HepG2 (cell line): ENCODE measurements at regions not wholly inside any gene's neighbourhood (a gene's known extent, or its start where the extent isn't known, plus 50 kb on each side); places are given as distances from the start of the nearest gene placed in this dataset.

ENCODE experiments used
- ATAC-seq: fragments of 200-7000 bp; cut with Tn5 transposase; 3 replicates; pipeline ENCODE4 v1.9.1; 2020; ENCODE audit warnings: mild to moderate bottlenecking, moderate library complexity
- BruUV-seq: library from RNA; stranded (reverse); fragments of 400-500 nt; replicated peaks from 2 replicates; lab custom pipeline; 2021; lab: Mats Ljungman, UMichigan
- CTCF ChIA-PET: fragments of 300-600 bp; formaldehyde crosslinking; extraction: SDS; loops from one replicate; lab custom pipeline; 2021; ENCODE audit warnings: low total read pairs, inconsistent platforms, low intra/inter-chr PET ratio; lab: Yijun Ruan, JAX
- POLR2A ChIA-PET: fragments of 350-600 bp; sonication (Branson Sonifier 250); formaldehyde crosslinking; loops from one replicate; lab custom pipeline; 2020; ENCODE audit warnings: antibody characterized with exemption, inconsistent platforms; lab: Yijun Ruan, JAX
- DNase-seq: peaks from one replicate; pipeline ENCODE4 v3.0.0-alpha.2; 2015; ENCODE audit warnings: low spot score
- FAIRE-seq: peaks from 3 replicates; lab custom pipeline; 2011; peaks lifted over from hg19 to GRCh38; lab: Jason Lieb, UNC
- H2AFZ ChIP-seq: one replicate; pipeline ENCODE4 v1.6.1; 2011; ENCODE audit warnings: low read length, inconsistent platforms
- H3K27ac ChIP-seq: fragments of 300-600 bp; 3 replicates; pipeline ENCODE4 v1.8.0; 2011; ENCODE audit warnings: mixed run types, mild to moderate bottlenecking, mixed read lengths, low read length, inconsistent platforms; ENCODE audit not compliant: insufficient read depth; ENCODE audit errors: extremely low read length
- H3K27me3 ChIP-seq, 2 experiments: fragments of 200-600 bp in 1 of 2; 2 replicates in 1 of 2; 3 replicates in 1 of 2; pipeline versions ENCODE4 v1.6.0 to v1.8.0; 2011; ENCODE audit warnings: low read length in 2 of 2, mild to moderate bottlenecking in 2 of 2, moderate library complexity in 2 of 2, inconsistent platforms in 1 of 2; ENCODE audit not compliant: insufficient read depth in 2 of 2, control insufficient read depth in 1 of 2
- H3K36me3 ChIP-seq, 2 experiments: fragments of 200-600 bp in 1 of 2; replicated peaks in 1 of 2; 2 replicates in 1 of 2; 3 replicates in 1 of 2; pipeline versions ENCODE4 v1.5.1 to v1.8.0; 2011; ENCODE audit warnings: low read length in 2 of 2, inconsistent platforms in 1 of 2; ENCODE audit not compliant: insufficient read depth in 2 of 2, control insufficient read depth in 1 of 2
- H3K4me1 ChIP-seq: 2 replicates; pipeline ENCODE4 v1.5.1; 2012; ENCODE audit warnings: low read length, inconsistent platforms; ENCODE audit not compliant: insufficient read depth
- H3K4me2 ChIP-seq: 2 replicates; pipeline ENCODE4 v1.6.0; 2011; ENCODE audit warnings: low read depth, low read length, inconsistent platforms
- H3K4me3 ChIP-seq, 3 experiments: fragments of 200-600 bp in 1 of 3; sonication (generic), shearing (Covaris generic) in 1 of 3; replicated peaks in 1 of 3; 2 replicates each; pipeline ENCODE4 v1.5.1; 2011 to 2016; ENCODE audit warnings: low read length in 3 of 3, inconsistent platforms in 2 of 3, low read depth in 2 of 3, mild to moderate bottlenecking in 2 of 3, control low read depth in 1 of 3, mixed read lengths in 1 of 3; ENCODE audit not compliant: insufficient read depth in 1 of 3
- H3K79me2 ChIP-seq: one replicate; pipeline ENCODE4 v1.6.1; 2011; ENCODE audit warnings: low read length, inconsistent platforms; ENCODE audit not compliant: insufficient read depth
- H3K9ac ChIP-seq: 2 replicates; pipeline ENCODE4 v1.6.0; 2011; ENCODE audit warnings: mild to moderate bottlenecking, low read depth, low read length, inconsistent platforms; ENCODE audit not compliant: insufficient read depth
- H3K9me3 ChIP-seq: 2 replicates; pipeline ENCODE4 v1.5.1; 2012; ENCODE audit warnings: mild to moderate bottlenecking, low read length
- H4K20me1 ChIP-seq: 2 replicates; pipeline ENCODE4 v1.6.0; 2011; ENCODE audit warnings: inconsistent platforms, mild to moderate bottlenecking, low read length, moderate library complexity; ENCODE audit not compliant: insufficient read depth
- ELF1 ChIP-seq: sonication (generic); formaldehyde crosslinking; IDR thresholded peaks from 2 replicates; pipeline ENCODE4 v1.4.0; 2020; ENCODE audit warnings: missing genetic modification reagents
- ETV6 ChIP-seq: sonication (generic); formaldehyde crosslinking; conservative IDR thresholded peaks from 2 replicates; pipeline ENCODE4 v1.4.0; 2020; ENCODE audit warnings: missing genetic modification reagents
- KDM6A ChIP-seq: IDR thresholded peaks from 2 replicates; pipeline ENCODE4 v1.6.1; 2016; ENCODE audit warnings: low read depth
- NFATC3 ChIP-seq: sonication (generic); formaldehyde crosslinking; IDR thresholded peaks from 2 replicates; pipeline ENCODE4 v1.5.1; 2020; ENCODE audit warnings: mild to moderate bottlenecking, missing genetic modification reagents
- NFYB ChIP-seq: sonication (generic); formaldehyde crosslinking; IDR thresholded peaks from 2 replicates; pipeline ENCODE4 v1.4.0; 2020; ENCODE audit warnings: missing genetic modification reagents
- RAD21 ChIP-seq: fragments of 450-650 bp; formaldehyde crosslinking; IDR thresholded peaks from 2 replicates; pipeline ENCODE4 v1.5.0; 2020; ENCODE audit warnings: mild to moderate bottlenecking
- XBP1 ChIP-seq: sonication (generic); formaldehyde crosslinking; IDR thresholded peaks from 2 replicates; pipeline ENCODE4 v1.5.0; 2020; ENCODE audit warnings: missing genetic modification reagents
- ZFP82 ChIP-seq: sonication (generic); formaldehyde crosslinking; IDR thresholded peaks from 2 replicates; pipeline ENCODE4 v1.5.1; 2020; ENCODE audit warnings: mild to moderate bottlenecking, missing genetic modification reagents, borderline replicate concordance
- ZNF207 ChIP-seq: fragments of 450-650 bp; IDR thresholded peaks from 2 replicates; pipeline ENCODE4 v1.6.1; 2016; ENCODE audit warnings: antibody characterized with exemption, borderline replicate concordance
- ZNF350 ChIP-seq: sonication (generic); formaldehyde crosslinking; IDR thresholded peaks from 2 replicates; pipeline ENCODE4 v1.4.0; 2020; ENCODE audit warnings: mild to moderate bottlenecking, low read depth, missing genetic modification reagents, borderline replicate concordance
- ZNF382 ChIP-seq: sonication (generic); formaldehyde crosslinking; IDR thresholded peaks from 2 replicates; pipeline ENCODE4 v1.5.0; 2020; ENCODE audit warnings: missing genetic modification reagents, mild to moderate bottlenecking, borderline replicate concordance
- ZNF678 ChIP-seq: sonication (generic); formaldehyde crosslinking; IDR thresholded peaks from 2 replicates; pipeline ENCODE4 v1.4.0; 2020; ENCODE audit warnings: mild to moderate bottlenecking, missing genetic modification reagents
- WGBS: methylation state at CpG from one replicate; pipeline ENCODE4 v1.1.6; 2017; ENCODE audit warnings: low lambda C conversion rate; 5-methylcytosine and 5-hydroxymethylcytosine counted together
- in situ Hi-C: cut with HindIII; loops from 2 replicates; pipeline ENCODE4 v1.10.0; 2017; ENCODE audit warnings: low pct_unique_long_range_greater_than_20kb; ENCODE audit not compliant: extremely low pct_ligation_motif_present
- intact Hi-C: fragments of 100-400 bp; cut with micrococcal nuclease; formaldehyde crosslinking; loops from one replicate; pipeline ENCODE4 v1.10.0; 2022; ENCODE audit not compliant: unreplicated experiment
- TF ChIP-seq, protein P1 (sequence below), 2 experiments: fragments of 450-650 bp in 1 of 2; sonication (generic) in 1 of 2; formaldehyde crosslinking; IDR thresholded peaks; 2 replicates each; pipeline versions ENCODE4 v1.5.0 to v1.8.0; 2020 to 2022; ENCODE audit warnings: mild to moderate bottlenecking in 1 of 2, missing genetic modification reagents in 1 of 2
- TF ChIP-seq, protein P2 (sequence below): sonication (generic); formaldehyde crosslinking; IDR thresholded peaks from 2 replicates; pipeline ENCODE4 v1.4.0; 2020; ENCODE audit warnings: missing genetic modification reagents
- TF ChIP-seq, protein P3 (sequence below): sonication (generic); formaldehyde crosslinking; IDR thresholded peaks from 2 replicates; pipeline ENCODE4 v1.4.0; 2020; ENCODE audit warnings: missing genetic modification reagents
- TF ChIP-seq, protein P4 (sequence below): IDR thresholded peaks from 2 replicates; pipeline ENCODE4 v1.6.1; 2016

DNA sequence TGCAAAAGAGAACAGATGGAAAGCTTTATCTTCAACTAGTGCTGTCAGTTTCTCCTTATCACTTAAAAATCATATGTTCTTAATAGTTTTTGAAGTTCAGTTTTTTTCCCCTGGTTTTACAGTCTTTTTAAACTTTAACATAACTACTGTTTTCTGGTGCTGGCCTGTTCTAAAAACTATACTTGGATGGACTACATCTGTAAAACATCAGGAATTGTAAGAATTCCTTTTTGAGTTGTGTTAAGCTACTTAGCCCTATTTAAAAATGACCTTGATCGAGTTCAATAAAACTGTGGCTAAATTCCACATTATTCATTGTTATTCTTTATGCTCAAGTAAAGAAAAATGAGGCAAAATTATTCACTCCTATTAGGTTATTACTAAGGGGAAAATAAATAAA, 397.7 kb downstream of the NUP35 start:
- CTCF ChIA-PET: no interaction called here
- intact Hi-C loops: no loop called here

More for the DNA sequence above, 397.7 kb downstream of the NUP35 start:
- Histone ChIP-seq H3K36me3 (no peaks in the 10 kb centered on the region), H3K4me2 (no peak overlapping the region), H2AFZ (no peak overlapping the region), H3K4me1 (no peaks in the 10 kb centered on the region), H3K9ac (no peak overlapping the region), H3K27me3 (no peaks in the 10 kb centered on the region), H3K27ac (no peak overlapping the region), H3K4me3 (no peak overlapping the region), H3K9me3 (no peaks in the 10 kb centered on the region), H3K79me2 (no peaks in the 10 kb centered on the region), H4K20me1 (no peaks in the 10 kb centered on the region)
- in situ Hi-C loops: no loop called here
- no TSS peak for BruUV-seq
- ATAC-seq: no peak
- POLR2A ChIA-PET: no interaction called here
- FAIRE-seq: no peak
- 2% methylated on average over 1 of the region's 1 CpG for WGBS
- TF ChIP-seq, protein P1, sequence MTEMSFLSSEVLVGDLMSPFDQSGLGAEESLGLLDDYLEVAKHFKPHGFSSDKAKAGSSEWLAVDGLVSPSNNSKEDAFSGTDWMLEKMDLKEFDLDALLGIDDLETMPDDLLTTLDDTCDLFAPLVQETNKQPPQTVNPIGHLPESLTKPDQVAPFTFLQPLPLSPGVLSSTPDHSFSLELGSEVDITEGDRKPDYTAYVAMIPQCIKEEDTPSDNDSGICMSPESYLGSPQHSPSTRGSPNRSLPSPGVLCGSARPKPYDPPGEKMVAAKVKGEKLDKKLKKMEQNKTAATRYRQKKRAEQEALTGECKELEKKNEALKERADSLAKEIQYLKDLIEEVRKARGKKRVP (CRISPR knock-in tag; IDR thresholded peaks at IDR 0.05): no peak
- TF ChIP-seq NFYB (CRISPR knock-in tag) (no peak), XBP1 (CRISPR knock-in tag) (no peak), RAD21 (CRISPR knock-in tag) (no peak), ELF1 (CRISPR knock-in tag) (no peak), ZNF350 (no peak), ZNF382 (CRISPR knock-in tag) (no peak), ZFP82 (CRISPR knock-in tag) (no peak), KDM6A (CRISPR knock-in tag) (no peak), ETV6 (CRISPR knock-in tag) (no peak), ZNF678 (CRISPR knock-in tag) (no peak), NFATC3 (CRISPR knock-in tag) (no peak), ZNF207 (no peak)
- TF ChIP-seq, protein P2, sequence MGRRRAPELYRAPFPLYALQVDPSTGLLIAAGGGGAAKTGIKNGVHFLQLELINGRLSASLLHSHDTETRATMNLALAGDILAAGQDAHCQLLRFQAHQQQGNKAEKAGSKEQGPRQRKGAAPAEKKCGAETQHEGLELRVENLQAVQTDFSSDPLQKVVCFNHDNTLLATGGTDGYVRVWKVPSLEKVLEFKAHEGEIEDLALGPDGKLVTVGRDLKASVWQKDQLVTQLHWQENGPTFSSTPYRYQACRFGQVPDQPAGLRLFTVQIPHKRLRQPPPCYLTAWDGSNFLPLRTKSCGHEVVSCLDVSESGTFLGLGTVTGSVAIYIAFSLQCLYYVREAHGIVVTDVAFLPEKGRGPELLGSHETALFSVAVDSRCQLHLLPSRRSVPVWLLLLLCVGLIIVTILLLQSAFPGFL: no peak
- TF ChIP-seq, protein P3, sequence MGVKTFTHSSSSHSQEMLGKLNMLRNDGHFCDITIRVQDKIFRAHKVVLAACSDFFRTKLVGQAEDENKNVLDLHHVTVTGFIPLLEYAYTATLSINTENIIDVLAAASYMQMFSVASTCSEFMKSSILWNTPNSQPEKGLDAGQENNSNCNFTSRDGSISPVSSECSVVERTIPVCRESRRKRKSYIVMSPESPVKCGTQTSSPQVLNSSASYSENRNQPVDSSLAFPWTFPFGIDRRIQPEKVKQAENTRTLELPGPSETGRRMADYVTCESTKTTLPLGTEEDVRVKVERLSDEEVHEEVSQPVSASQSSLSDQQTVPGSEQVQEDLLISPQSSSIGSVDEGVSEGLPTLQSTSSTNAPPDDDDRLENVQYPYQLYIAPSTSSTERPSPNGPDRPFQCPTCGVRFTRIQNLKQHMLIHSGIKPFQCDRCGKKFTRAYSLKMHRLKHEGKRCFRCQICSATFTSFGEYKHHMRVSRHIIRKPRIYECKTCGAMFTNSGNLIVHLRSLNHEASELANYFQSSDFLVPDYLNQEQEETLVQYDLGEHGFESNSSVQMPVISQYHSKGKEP: no peak
- TF ChIP-seq, protein P4, sequence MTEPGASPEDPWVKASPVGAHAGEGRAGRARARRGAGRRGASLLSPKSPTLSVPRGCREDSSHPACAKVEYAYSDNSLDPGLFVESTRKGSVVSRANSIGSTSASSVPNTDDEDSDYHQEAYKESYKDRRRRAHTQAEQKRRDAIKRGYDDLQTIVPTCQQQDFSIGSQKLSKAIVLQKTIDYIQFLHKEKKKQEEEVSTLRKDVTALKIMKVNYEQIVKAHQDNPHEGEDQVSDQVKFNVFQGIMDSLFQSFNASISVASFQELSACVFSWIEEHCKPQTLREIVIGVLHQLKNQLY: no peak
- no peak for DNase-seq
